HepG2 (cell line): ENCODE measurements at regions not wholly inside any gene's neighbourhood (a gene's known extent, or its start where the extent isn't known, plus 50 kb on each side); places are given as distances from the start of the nearest gene placed in this dataset.

ENCODE experiments used
- ATF2 ChIP-seq: sonication (generic); formaldehyde crosslinking; IDR thresholded peaks from 2 replicates; pipeline ENCODE4 v1.4.0; 2020; ENCODE audit warnings: missing genetic modification reagents
- BCL6 ChIP-seq: IDR thresholded peaks from 2 replicates; pipeline ENCODE4 v1.6.1; 2016; ENCODE audit warnings: missing genetic modification reagents, missing compliant biosample characterization
- CBFB ChIP-seq: sonication (generic); formaldehyde crosslinking; IDR thresholded peaks from 2 replicates; pipeline ENCODE4 v1.4.0; 2020; ENCODE audit warnings: missing genetic modification reagents
- CHD2 ChIP-seq: IDR thresholded peaks from 2 replicates; pipeline ENCODE4 v1.6.1; 2011; ENCODE audit warnings: low read depth, low read length, improper control_type of control experiment
- EED ChIP-seq: sonication (generic); formaldehyde crosslinking; IDR thresholded peaks from 2 replicates; pipeline ENCODE4 v1.5.0; 2020; ENCODE audit warnings: mild to moderate bottlenecking, missing genetic modification reagents
- HMG20A ChIP-seq: IDR thresholded peaks from 2 replicates; pipeline ENCODE4 v1.6.1; 2016; ENCODE audit warnings: borderline replicate concordance
- MLXIP ChIP-seq: sonication (generic); formaldehyde crosslinking; IDR thresholded peaks from 2 replicates; pipeline ENCODE4 v1.9.0; 2021; ENCODE audit warnings: missing genetic modification reagents, borderline replicate concordance
- NR1H2 ChIP-seq: sonication (generic); formaldehyde crosslinking; IDR thresholded peaks from 2 replicates; pipeline ENCODE4 v1.8.1; 2022; ENCODE audit warnings: low read depth, missing genetic modification reagents, borderline replicate concordance
- TEF ChIP-seq: sonication (generic); formaldehyde crosslinking; IDR thresholded peaks from 2 replicates; pipeline ENCODE4 v1.5.0; 2020; ENCODE audit warnings: missing genetic modification reagents
- ZBTB10 ChIP-seq: sonication (generic); formaldehyde crosslinking; IDR thresholded peaks from 2 replicates; pipeline ENCODE4 v1.4.0; 2020; ENCODE audit warnings: missing genetic modification reagents, borderline replicate concordance
- ZNF317 ChIP-seq: sonication (generic); formaldehyde crosslinking; IDR thresholded peaks from 2 replicates; pipeline ENCODE4 v1.5.0; 2020; ENCODE audit warnings: mild to moderate bottlenecking, missing genetic modification reagents
- ZNF350 ChIP-seq: sonication (generic); formaldehyde crosslinking; IDR thresholded peaks from 2 replicates; pipeline ENCODE4 v1.4.0; 2020; ENCODE audit warnings: mild to moderate bottlenecking, low read depth, missing genetic modification reagents, borderline replicate concordance

GRCh38 chr13:54750521-54750920 is 1721.9 kb downstream of the OLFM4 start:
- TF ChIP-seq CBFB (CRISPR knock-in tag) (no peak), HMG20A (no peak), ZNF350 (CRISPR knock-in tag) (no peak), ZBTB10 (no peak), ATF2 (CRISPR knock-in tag) (no peak), BCL6 (no peak), ZNF317 (no peak), MLXIP (no peak), NR1H2 (CRISPR knock-in tag) (no peak), CHD2 (no peak), TEF (CRISPR knock-in tag) (no peak), EED (CRISPR knock-in tag) (no peak)
